ENCODE measurements at regions not wholly inside any gene's neighbourhood (a gene's known extent, or its start where the extent isn't known, plus 50 kb on each side); places are given as distances from the start of the nearest gene placed in this dataset.
"Not testable (repeated sequence)": the region's sequence is repeated elsewhere in the genome, so short reads cannot be mapped to it uniquely, and the experiment has no call there.

DNA sequence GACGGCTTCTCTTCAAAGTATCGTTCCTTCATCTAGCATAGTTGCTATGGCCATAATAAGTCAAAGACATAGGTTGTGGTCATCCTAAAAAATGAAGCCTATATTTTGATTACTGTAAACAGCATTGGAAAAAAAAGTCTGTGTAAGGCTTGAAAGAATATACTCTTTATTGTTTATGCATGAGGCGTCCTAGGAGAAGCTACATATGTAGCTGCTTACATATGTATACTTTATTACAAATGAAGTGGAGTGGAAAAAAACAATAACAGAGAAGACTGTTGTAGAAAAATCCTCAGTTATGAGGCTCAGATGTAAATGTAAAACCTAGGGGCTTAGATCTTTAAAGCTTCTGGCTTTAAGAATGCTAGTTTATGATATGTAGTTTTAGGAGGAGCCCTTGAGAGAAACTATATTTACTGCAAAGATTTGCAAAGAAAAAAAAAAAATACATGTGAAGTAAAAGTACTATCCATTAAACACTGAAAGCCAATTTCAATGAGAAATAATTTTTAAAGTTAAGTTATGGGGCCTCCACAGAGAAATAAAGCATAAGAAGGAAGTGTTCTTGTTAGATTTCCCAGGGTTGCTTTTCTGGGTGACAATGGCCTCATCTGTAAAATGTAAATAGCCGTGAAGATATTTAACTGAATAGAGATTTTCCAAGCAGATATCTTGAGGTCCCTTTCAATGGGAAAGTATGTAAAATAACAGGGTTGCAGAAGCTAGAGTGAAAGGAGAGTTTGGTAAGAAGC, 598.2 kb downstream of the TRIML1 start:
- Histone ChIP-seq H3K4me3 (no peak overlapping the region), H3K4me1 (no peaks in the 10 kb centered on the region), H3K27ac (no peak overlapping the region), H3K36me3 (no peaks in the 10 kb centered on the region), H3K27me3 (no peaks in the 10 kb centered on the region), H3K9me3 (no peaks in the 10 kb centered on the region)
- WGBS, 2 donors = 87 to 91% methylated on average over 4 of the region's 4 CpGs
- no peak for DNase-seq
- intact Hi-C loops (cut with DNase I) = no loop called here
- no peak for TF ChIP-seq EP300 (IDR thresholded peaks at IDR 0.05)
- TF ChIP-seq POLR2AphosphoS5 (IDR thresholded peaks at IDR 0.05) = no peak
- TF ChIP-seq POLR2A (IDR thresholded peaks at IDR 0.05) = no peak
- TF ChIP-seq, protein P1, sequence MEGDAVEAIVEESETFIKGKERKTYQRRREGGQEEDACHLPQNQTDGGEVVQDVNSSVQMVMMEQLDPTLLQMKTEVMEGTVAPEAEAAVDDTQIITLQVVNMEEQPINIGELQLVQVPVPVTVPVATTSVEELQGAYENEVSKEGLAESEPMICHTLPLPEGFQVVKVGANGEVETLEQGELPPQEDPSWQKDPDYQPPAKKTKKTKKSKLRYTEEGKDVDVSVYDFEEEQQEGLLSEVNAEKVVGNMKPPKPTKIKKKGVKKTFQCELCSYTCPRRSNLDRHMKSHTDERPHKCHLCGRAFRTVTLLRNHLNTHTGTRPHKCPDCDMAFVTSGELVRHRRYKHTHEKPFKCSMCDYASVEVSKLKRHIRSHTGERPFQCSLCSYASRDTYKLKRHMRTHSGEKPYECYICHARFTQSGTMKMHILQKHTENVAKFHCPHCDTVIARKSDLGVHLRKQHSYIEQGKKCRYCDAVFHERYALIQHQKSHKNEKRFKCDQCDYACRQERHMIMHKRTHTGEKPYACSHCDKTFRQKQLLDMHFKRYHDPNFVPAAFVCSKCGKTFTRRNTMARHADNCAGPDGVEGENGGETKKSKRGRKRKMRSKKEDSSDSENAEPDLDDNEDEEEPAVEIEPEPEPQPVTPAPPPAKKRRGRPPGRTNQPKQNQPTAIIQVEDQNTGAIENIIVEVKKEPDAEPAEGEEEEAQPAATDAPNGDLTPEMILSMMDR (IDR thresholded peaks at IDR 0.05) = no peak

DNA sequence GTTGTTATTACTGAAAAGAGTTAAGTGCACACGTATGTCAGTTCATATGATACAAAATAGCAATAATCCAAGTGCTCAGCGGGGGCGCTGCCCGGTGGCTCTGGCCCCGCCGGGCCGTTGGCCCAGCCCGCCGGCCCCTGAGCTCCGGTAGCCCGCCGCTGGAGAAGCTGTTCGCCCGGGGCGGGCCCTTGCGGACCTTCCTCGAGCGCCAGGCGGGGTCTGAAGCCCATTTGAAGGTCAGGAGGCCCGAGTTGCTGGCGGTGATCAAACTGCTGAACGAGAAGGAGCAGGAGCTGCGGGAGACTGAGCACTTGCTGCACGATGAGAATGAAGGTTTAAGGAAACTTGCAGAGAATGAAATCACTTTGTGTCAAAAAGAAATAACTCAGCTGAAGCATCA, 599.0 kb downstream of the TRIML1 start:
- H3K4me1 ChIP-seq; H3K27me3 ChIP-seq; H3K27ac ChIP-seq; H3K36me3 ChIP-seq; intact Hi-C loops (cut with DNase I); H3K9me3 ChIP-seq; DNase-seq: not testable (repeated sequence)
- 68 to 77% methylated on average over 20 to 24 of the region's 24 CpGs for WGBS, 2 donors
- peak overlapping the region in 3 of 4 donors; percentile 16 to 28 (median 18) for H3K4me3 ChIP-seq

DNA sequence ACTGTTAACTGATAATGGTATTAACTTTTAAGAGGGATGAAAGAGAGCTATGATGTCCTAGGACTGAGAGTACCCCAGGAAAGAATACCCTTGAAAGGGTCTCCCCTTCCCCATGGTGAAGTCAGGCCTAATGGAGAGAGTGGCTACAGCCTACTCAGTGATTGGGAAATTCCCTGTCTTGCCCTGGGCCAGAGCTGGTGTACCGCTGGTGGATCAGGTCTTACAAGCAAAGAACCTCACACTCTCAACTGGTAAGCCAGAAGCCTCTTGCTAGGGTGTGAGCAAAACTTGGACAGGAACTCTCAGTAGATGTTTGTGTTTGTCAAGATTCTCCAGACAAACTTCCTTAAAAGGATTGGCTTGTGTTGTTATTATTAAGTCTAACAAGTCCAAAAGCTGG, 600.9 kb downstream of the TRIML1 start:
- H3K27me3 ChIP-seq; H3K9me3 ChIP-seq; intact Hi-C loops (cut with DNase I); H3K36me3 ChIP-seq; H3K27ac ChIP-seq; DNase-seq; H3K4me3 ChIP-seq; H3K4me1 ChIP-seq: not testable (repeated sequence)
- WGBS, 2 donors = 80 to 95% methylated on average over 1 of the region's 1 CpG

DNA sequence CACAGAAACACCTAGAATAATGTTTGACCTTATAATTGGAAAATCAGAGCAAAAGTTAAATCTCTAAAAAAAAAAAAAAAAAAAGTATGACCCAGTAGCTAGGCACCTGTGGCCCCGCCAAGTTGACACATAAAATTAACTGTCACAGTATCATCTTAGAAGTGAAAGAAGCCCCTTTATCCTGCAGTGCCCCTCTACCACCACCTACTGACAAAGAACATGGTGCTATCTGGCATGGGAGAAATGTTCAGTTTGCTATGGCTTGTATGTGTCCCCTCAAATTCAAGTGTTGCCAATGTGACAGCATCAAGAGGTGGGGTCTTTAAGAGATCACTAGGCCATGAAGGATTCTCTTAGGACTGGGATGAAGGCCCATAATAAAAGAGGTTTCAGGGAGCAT, 601.5 kb downstream of the TRIML1 start:
- H3K9me3 ChIP-seq; H3K4me1 ChIP-seq; H3K27me3 ChIP-seq; DNase-seq; H3K36me3 ChIP-seq; intact Hi-C loops (cut with DNase I); H3K4me3 ChIP-seq; H3K27ac ChIP-seq: not testable (repeated sequence)
- 60% methylated on average over 1 of the region's 1 CpG; no CpG with 5 or more reads in 1 of the 2 donors for WGBS, 2 donors

DNA sequence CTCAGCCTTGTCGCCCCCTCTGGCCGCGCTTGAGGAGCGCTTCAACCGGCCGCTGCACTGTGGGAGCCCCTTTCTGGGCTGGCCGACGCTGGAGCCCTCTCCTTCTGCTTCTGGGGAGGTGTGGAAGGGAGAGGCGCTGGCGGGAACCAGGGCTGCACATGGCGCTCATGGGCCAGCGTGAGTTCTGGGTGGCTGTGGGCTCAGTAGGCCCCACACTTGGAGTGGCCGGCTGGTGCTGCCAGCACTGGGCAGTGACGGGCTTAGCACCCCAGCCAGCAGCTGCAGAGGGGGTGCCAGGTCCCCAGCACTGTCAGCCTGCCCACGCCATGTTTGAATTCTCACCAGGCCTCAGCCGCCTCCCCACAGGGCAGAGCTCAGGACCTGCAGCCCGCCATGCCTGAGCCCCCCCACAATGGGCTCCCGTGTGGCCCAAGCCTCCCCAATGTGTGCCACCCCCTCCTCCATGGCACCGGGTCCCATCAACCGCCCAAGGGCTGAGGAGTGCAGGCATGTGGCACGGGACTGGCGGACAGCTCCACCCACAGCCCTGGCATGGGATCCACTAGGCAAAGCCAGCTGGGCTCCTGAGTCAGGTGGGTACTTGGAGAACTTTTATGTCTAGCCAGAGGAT, 615.2 kb downstream of the TRIML1 start:
- H3K4me1 ChIP-seq = no peaks in the 10 kb centered on the region
- H3K27ac ChIP-seq = no peak overlapping the region
- no peaks in the 10 kb centered on the region for H3K9me3 ChIP-seq
- WGBS, 2 donors = 89 to 91% methylated on average over 22 of the region's 22 CpGs
- no peak for DNase-seq
- H3K4me3 ChIP-seq = no peak overlapping the region
- H3K36me3 ChIP-seq = no peaks in the 10 kb centered on the region
- TF ChIP-seq POLR2AphosphoS5 (IDR thresholded peaks at IDR 0.05) (no peak), EP300 (IDR thresholded peaks at IDR 0.05) (no peak), POLR2A (IDR thresholded peaks at IDR 0.05) (no peak)
- TF ChIP-seq, protein P1 (IDR thresholded peaks at IDR 0.05) = no peak
- H3K27me3 ChIP-seq = no peaks in the 10 kb centered on the region
- intact Hi-C loops (cut with DNase I) = no loop called here

DNA sequence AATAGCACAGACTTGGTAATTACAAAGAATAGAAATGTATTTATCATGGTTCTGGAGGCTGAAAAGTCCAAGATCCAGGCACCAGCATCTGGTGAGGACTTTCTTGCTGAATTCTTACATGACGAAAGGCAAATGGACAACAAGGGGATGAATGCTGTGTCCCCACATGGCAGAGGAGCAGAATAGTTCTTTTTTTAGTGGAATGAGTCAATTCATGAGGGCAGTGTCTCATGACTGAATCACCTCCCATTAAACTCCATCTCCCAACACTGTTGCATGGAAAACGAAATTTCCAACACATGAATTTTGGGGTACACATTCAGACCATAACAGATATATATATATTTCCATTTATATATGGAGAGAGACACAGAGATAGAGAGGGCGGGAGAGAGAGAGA, 628.3 kb downstream of the TRIML1 start:
- H3K36me3 ChIP-seq = no peaks in the 10 kb centered on the region
- H3K4me1 ChIP-seq = no peaks in the 10 kb centered on the region
- no peaks in the 10 kb centered on the region for H3K27me3 ChIP-seq
- no peak for DNase-seq
- TF ChIP-seq POLR2AphosphoS5 (IDR thresholded peaks at IDR 0.05) (no peak), EP300 (IDR thresholded peaks at IDR 0.05) (no peak), POLR2A (IDR thresholded peaks at IDR 0.05) (no peak)
- TF ChIP-seq, protein P1 (IDR thresholded peaks at IDR 0.05) = no peak
- no peak overlapping the region for H3K4me3 ChIP-seq
- 57 to 72% methylated on average over 3 of the region's 3 CpGs for WGBS, 2 donors
- intact Hi-C loops (cut with DNase I) = no loop called here
- H3K27ac ChIP-seq = no peak overlapping the region
- peaks cover 0 to 3% (median 0%) of the 10 kb centered on the region in 4 donors for H3K9me3 ChIP-seq
